IPS DF 19.7 (cell line): ENCODE measurements at regions not wholly inside any gene's neighbourhood (a gene's known extent, or its start where the extent isn't known, plus 50 kb on each side); places are given as distances from the start of the nearest gene placed in this dataset.
"Not testable (repeated sequence)": the region's sequence is repeated elsewhere in the genome, so short reads cannot be mapped to it uniquely, and the experiment has no call there.

Source experiments
- DNase-seq: peaks from one replicate; pipeline ENCODE4 v3.0.0-alpha.2; 2013; ENCODE audit warnings: low read depth, low spot score

GRCh38 chr20:47907031-47907675 is 121.9 kb upstream of the SULF2 start:
- DNase-seq = no peak

GRCh38 chr20:47906348-47906660 is 121.0 kb upstream of the SULF2 start:
- no peak for DNase-seq

GRCh38 chr20:47905628-47906347 is 120.5 kb upstream of the SULF2 start:
- DNase-seq = no peak

GRCh38 chr20:47903009-47903408 is 117.7 kb upstream of the SULF2 start:
- not testable (repeated sequence) for DNase-seq

- DNase-seq = not testable (repeated sequence)
These were observed 114.0 kb upstream of the SULF2 start for GRCh38 chr20:47899313-47899712.

GRCh38 chr20:47897461-47897860 is 112.2 kb upstream of the SULF2 start:
- DNase-seq = no peak

- not testable (repeated sequence) for DNase-seq
These were observed 107.4 kb upstream of the SULF2 start for GRCh38 chr20:47892681-47893080.

GRCh38 chr20:47890708-47891107 is 105.4 kb upstream of the SULF2 start:
- DNase-seq = not testable (repeated sequence)

GRCh38 chr20:47889751-47890150 is 104.5 kb upstream of the SULF2 start:
- DNase-seq = not testable (repeated sequence)

GRCh38 chr20:47888351-47888750 is 103.1 kb upstream of the SULF2 start:
- no peak for DNase-seq

- DNase-seq = no peak
These were observed 102.3 kb upstream of the SULF2 start for GRCh38 chr20:47887477-47888080.

- no peak for DNase-seq
These were observed 101.8 kb upstream of the SULF2 start for GRCh38 chr20:47887064-47887463.

GRCh38 chr20:47886454-47887041 is 101.3 kb upstream of the SULF2 start:
- DNase-seq = no peak

- no peak for DNase-seq
These were observed 100.7 kb upstream of the SULF2 start for GRCh38 chr20:47885909-47886453.

- DNase-seq = not testable (repeated sequence)
These were observed 98.7 kb upstream of the SULF2 start for GRCh38 chr20:47883940-47884339.

- DNase-seq = no peak
These were observed 97.9 kb upstream of the SULF2 start for GRCh38 chr20:47883186-47883585.

- DNase-seq = no peak
These were observed 94.5 kb upstream of the SULF2 start for GRCh38 chr20:47879771-47880170.

GRCh38 chr20:47878601-47879027 is 93.3 kb upstream of the SULF2 start:
- DNase-seq = no peak

GRCh38 chr20:47876311-47877088 is 91.2 kb upstream of the SULF2 start:
- no peak for DNase-seq

GRCh38 chr20:47875297-47876025 is 90.2 kb upstream of the SULF2 start:
- DNase-seq = no peak

- DNase-seq = no peak
These were observed 87.1 kb upstream of the SULF2 start for GRCh38 chr20:47872341-47872740.
